ENCODE measurements at regions not wholly inside any gene's neighbourhood (a gene's known extent, or its start where the extent isn't known, plus 50 kb on each side); places are given as distances from the start of the nearest gene placed in this dataset.

- no peak for DNase-seq (ENCODE audit: extremely low read depth, insufficient read length)
- no peak overlapping the region for H3K4me3 ChIP-seq (replicated peaks; ENCODE audit: low read depth, low read length)
- no peaks in the 10 kb centered on the region for H3K36me3 ChIP-seq (ENCODE audit: control insufficient read depth, insufficient read depth, low read length)
- TF ChIP-seq, protein P1, sequence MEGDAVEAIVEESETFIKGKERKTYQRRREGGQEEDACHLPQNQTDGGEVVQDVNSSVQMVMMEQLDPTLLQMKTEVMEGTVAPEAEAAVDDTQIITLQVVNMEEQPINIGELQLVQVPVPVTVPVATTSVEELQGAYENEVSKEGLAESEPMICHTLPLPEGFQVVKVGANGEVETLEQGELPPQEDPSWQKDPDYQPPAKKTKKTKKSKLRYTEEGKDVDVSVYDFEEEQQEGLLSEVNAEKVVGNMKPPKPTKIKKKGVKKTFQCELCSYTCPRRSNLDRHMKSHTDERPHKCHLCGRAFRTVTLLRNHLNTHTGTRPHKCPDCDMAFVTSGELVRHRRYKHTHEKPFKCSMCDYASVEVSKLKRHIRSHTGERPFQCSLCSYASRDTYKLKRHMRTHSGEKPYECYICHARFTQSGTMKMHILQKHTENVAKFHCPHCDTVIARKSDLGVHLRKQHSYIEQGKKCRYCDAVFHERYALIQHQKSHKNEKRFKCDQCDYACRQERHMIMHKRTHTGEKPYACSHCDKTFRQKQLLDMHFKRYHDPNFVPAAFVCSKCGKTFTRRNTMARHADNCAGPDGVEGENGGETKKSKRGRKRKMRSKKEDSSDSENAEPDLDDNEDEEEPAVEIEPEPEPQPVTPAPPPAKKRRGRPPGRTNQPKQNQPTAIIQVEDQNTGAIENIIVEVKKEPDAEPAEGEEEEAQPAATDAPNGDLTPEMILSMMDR (IDR thresholded peaks at IDR 0.05; ENCODE audit: insufficient read depth, low read length, poor library complexity, severe bottlenecking), result no peak
- H3K27me3 ChIP-seq (replicated peaks; ENCODE audit: control insufficient read depth, insufficient read depth, low read length), result no peaks in the 10 kb centered on the region; the same call in 1 of the 2 replicates
These were observed 87.5 kb upstream of the WDR26 start for GRCh38 chr1:224521904-224522734.

GRCh38 chr1:224523676-224524075 is 89.1 kb upstream of the WDR26 start:
- no peaks in the 10 kb centered on the region for H3K36me3 ChIP-seq (ENCODE audit: control insufficient read depth, insufficient read depth, low read length)
- TF ChIP-seq, protein P1 (IDR thresholded peaks at IDR 0.05; ENCODE audit: insufficient read depth, low read length, poor library complexity, severe bottlenecking), result no peak
- no peak for DNase-seq (ENCODE audit: extremely low read depth, insufficient read length)

GRCh38 chr1:224524679-224525078 is 90.1 kb upstream of the WDR26 start:
- H3K4me3 ChIP-seq (replicated peaks; ENCODE audit: low read depth, low read length), result no peak overlapping the region
- DNase-seq (ENCODE audit: extremely low read depth, insufficient read length), result no peak
- TF ChIP-seq, protein P1 (IDR thresholded peaks at IDR 0.05; ENCODE audit: insufficient read depth, low read length, poor library complexity, severe bottlenecking), result no peak
- no peaks in the 10 kb centered on the region for H3K36me3 ChIP-seq (ENCODE audit: control insufficient read depth, insufficient read depth, low read length)
- no peaks in the 10 kb centered on the region; the same call in 1 of the 2 replicates for H3K27me3 ChIP-seq (replicated peaks; ENCODE audit: control insufficient read depth, insufficient read depth, low read length)

More at GRCh38 chr1:224523676-224524075, 89.1 kb upstream of the WDR26 start:
- H3K27me3 ChIP-seq (replicated peaks; ENCODE audit: control insufficient read depth, insufficient read depth, low read length), result no peaks in the 10 kb centered on the region; the same call in 1 of the 2 replicates
- H3K4me3 ChIP-seq (replicated peaks; ENCODE audit: low read depth, low read length), result no peak overlapping the region

- no peaks in the 10 kb centered on the region for H3K36me3 ChIP-seq (ENCODE audit: control insufficient read depth, insufficient read depth, low read length)
- H3K4me3 ChIP-seq (replicated peaks; ENCODE audit: low read depth, low read length), result no peak overlapping the region
- DNase-seq (ENCODE audit: extremely low read depth, insufficient read length), result no peak
- TF ChIP-seq, protein P1 (IDR thresholded peaks at IDR 0.05; ENCODE audit: insufficient read depth, low read length, poor library complexity, severe bottlenecking), result no peak
- H3K27me3 ChIP-seq (replicated peaks; ENCODE audit: control insufficient read depth, insufficient read depth, low read length), result no peaks in the 10 kb centered on the region; the same call in 1 of the 2 replicates
These were observed 90.6 kb upstream of the CNIH3 start for GRCh38 chr1:224525411-224526040.

GRCh38 chr1:224526771-224527170 is 89.3 kb upstream of the CNIH3 start:
- TF ChIP-seq, protein P1 (IDR thresholded peaks at IDR 0.05; ENCODE audit: insufficient read depth, low read length, poor library complexity, severe bottlenecking), result no peak
- no peaks in the 10 kb centered on the region for H3K36me3 ChIP-seq (ENCODE audit: control insufficient read depth, insufficient read depth, low read length)
- no peak for DNase-seq (ENCODE audit: extremely low read depth, insufficient read length)
- no peaks in the 10 kb centered on the region; the same call in 1 of the 2 replicates for H3K27me3 ChIP-seq (replicated peaks; ENCODE audit: control insufficient read depth, insufficient read depth, low read length)
- no peak overlapping the region for H3K4me3 ChIP-seq (replicated peaks; ENCODE audit: low read depth, low read length)
